ENCODE measurements at regions not wholly inside any gene's neighbourhood (a gene's known extent, or its start where the extent isn't known, plus 50 kb on each side); places are given as distances from the start of the nearest gene placed in this dataset.
"Not testable (repeated sequence)": the region's sequence is repeated elsewhere in the genome, so short reads cannot be mapped to it uniquely, and the experiment has no call there.

- no peak for DNase-seq (ENCODE audit: extremely low read depth in 1 of 2, low read depth in 1 of 2)
These were observed 489.6 kb downstream of the TNS3 start for GRCh38 chr7:47092336-47092735.

DNA sequence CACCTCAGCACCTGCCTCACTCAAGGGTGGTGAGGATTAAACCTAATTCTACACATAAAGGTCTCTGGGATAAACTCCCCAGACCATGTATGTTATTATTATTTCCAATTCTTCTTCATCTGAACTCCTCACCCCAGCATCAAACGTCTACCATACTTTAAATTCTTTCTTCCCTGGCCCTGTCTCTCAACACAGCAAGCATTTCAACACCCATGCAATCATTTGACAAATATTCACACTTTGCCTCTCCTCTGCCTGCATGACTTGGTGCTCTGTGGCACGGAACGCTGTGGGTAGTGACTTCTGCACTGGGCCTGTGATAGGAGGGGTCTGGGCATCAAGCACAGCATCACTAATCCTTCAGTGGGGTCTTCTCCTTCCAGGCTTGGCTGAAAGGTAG, 490.8 kb downstream of the TNS3 start:
- no peak for DNase-seq (ENCODE audit: extremely low read depth in 1 of 2, low read depth in 1 of 2)

DNA sequence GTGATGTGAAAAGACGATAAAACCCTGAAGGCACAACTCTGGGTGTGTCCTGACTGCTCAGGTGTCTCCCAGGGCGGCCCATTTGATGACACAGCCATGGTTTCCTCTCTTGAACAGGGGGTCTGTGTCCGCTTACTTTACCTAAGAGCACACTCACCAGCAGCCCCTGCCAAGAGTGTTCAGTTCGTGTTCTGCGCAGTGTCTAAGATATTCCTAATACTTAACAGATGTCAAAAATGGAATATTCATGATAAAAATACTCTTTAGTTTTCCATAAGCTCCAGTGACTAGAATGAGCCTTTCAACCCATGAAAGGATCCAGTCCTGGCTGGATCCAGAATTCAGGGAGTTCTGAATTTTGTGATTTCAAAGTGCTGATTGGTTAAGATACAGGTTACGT, 492.4 kb downstream of the TNS3 start:
- DNase-seq (ENCODE audit: extremely low read depth in 1 of 2, low read depth in 1 of 2) = no peak

DNA sequence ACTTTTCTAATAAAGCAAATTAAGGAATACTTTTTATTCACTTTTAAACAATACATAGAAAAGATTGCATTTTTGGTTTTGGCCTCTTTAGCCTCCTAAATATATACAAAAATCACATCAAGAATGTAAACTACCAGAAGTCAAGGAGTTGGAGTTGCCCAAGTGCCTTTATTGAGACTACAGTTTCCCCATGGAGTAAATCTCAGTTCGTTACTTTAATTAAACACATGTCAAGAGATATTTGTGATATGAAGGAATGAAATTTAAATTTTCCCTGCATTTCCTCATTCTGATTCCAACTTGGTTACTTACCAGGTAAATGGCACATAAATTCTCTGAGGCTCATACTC, 492.9 kb downstream of the TNS3 start:
- no peak for DNase-seq (ENCODE audit: extremely low read depth in 1 of 2, low read depth in 1 of 2)

GRCh38 chr7:47088329-47089067, 493.4 kb downstream of the TNS3 start:
- DNase-seq (ENCODE audit: extremely low read depth in 1 of 2, low read depth in 1 of 2) = no peak

GRCh38 chr7:47087866-47088265, 494.0 kb downstream of the TNS3 start:
- DNase-seq (ENCODE audit: extremely low read depth in 1 of 2, low read depth in 1 of 2) = no peak

DNA sequence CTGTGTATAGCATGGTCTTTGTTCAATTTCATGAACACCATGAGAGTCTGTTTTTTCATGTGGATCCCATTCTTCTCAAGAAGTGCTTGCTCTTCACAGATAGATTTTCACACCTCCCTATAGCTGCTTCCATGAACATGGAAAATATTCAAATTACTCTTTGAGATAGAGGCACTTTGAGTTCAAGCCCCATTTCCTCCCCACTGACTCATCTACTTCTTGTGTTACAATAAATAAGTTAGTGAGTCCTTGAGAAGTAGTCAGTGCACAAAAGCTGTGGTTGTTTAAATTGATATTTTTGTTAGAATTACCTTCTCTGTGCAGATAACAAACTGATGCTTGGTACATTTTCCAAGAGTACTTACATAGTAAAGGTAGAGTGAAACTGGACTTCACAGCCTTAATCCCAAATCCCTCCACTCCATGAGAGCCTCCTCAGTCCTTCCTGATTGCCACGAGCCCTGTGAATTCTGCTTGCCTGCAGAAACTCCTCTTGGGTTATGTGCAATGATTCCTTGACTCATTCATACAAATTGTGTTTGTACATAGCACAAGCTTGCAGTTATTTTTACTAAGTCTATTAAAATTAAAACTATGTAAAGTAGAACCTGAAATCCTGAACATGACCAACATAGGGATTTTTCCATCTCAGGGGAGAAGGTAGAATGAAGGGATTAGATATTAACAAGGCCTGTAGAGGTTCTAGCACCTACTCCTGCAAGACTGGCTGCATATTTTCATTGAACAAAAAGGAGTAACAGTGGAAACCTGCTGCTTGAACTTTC, 496.2 kb downstream of the TNS3 start:
- no peak for DNase-seq (ENCODE audit: extremely low read depth in 1 of 2, low read depth in 1 of 2)

DNA sequence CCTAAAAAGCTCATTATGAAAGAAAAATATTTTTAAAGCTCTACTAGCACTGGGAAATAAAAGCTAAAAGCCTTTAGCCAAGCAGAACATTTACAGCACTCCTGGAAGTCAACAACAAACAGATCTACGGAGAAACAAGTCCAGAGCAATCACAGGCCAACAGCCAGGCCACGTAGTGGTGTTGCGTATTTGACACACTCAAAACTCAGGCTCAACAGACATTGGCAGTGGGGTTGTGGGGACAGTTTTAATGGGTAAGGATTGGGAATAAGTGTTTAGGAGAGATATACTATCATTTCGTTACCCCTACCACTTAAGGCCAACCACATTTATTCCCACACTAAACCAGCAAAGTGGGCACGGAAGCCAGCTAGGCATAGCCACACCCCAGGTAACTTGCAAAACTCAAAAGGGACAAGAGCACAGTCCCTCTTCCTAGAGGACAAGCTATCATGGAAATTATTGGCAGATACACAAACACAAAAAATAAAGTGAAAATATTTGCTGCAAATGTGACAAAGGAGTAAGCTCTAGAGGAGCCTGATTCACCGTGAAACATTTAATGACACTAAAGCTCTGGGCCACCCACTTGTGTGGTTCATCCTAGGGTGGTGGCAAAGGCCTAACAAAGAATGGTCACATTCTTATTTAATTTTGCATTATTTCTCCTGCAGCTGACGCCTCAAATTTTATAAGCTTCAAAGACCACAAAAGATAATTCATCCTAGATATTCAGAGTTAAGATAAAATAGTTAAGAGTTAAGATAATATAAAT, 498.2 kb downstream of the TNS3 start:
- DNase-seq (ENCODE audit: extremely low read depth in 1 of 2, low read depth in 1 of 2) = no peak

DNA sequence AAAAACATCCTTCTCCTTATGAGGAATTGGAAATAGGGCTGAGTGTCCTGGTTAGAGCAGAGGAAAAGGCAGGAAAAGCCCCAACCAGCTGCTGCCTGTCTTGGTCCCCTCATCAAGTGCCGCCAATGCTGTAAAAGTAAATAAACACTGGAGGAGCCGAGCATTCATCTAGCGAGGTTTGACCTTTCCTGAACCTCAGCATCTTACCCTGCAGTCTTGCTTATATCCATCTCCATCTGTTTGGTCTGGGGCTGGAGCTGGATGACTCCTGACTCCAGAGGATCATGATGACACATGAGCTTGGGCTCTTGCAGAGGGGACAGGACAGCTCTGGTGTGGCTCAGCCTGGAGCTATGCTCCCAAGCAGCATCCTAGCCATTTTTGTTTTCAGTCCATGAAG, 501.1 kb downstream of the TNS3 start:
- no peak for DNase-seq (ENCODE audit: extremely low read depth in 1 of 2, low read depth in 1 of 2)

GRCh38 chr7:47078241-47078640, 503.7 kb downstream of the TNS3 start:
- DNase-seq (ENCODE audit: extremely low read depth in 1 of 2, low read depth in 1 of 2) = no peak

- no peak for DNase-seq (ENCODE audit: extremely low read depth in 1 of 2, low read depth in 1 of 2)
These were observed 507.2 kb downstream of the TNS3 start for GRCh38 chr7:47074702-47075153.

DNA sequence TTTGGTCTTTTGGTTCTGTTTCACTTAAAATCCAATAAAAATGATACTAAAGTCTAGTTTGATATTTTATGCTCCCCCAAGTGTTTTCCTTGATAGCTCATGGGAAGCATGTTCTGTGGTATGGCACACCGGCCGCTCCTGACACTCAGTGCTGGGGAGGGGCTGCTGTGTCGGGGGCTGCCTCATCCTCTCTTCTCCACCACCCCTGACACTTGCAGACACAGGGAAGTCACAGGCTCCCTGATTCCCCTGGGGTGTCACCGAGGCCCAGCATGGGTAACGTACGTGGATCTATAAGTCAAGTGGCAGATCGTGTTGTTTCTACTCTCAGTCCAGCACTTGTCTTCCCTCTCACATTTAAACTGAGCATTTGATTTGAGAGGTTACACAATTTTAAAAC, 508.6 kb downstream of the TNS3 start:
- DNase-seq (ENCODE audit: extremely low read depth in 1 of 2, low read depth in 1 of 2) = no peak

DNA sequence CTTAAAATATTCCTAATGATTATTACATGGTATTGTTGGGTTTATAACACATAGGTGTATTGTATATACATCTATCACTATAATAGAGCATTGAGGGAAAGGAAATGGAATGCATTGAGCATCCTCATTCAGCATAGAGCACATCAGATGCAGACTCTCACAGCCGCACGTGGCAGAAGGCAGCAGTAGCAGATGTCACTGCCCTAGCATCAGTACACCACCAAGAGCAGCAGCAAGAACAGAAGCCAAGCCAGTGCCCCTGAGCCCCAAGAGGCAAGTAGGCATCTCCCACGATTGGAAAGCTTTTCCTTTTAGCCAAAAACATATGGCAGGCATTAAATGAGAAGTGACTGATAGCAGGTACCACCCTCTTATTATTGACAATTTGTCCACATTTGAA, 510.0 kb downstream of the TNS3 start:
- DNase-seq (ENCODE audit: extremely low read depth in 1 of 2, low read depth in 1 of 2) = no peak

- no peak for DNase-seq (ENCODE audit: extremely low read depth in 1 of 2, low read depth in 1 of 2)
These were observed 512.4 kb downstream of the TNS3 start for GRCh38 chr7:47069385-47070076.

DNA sequence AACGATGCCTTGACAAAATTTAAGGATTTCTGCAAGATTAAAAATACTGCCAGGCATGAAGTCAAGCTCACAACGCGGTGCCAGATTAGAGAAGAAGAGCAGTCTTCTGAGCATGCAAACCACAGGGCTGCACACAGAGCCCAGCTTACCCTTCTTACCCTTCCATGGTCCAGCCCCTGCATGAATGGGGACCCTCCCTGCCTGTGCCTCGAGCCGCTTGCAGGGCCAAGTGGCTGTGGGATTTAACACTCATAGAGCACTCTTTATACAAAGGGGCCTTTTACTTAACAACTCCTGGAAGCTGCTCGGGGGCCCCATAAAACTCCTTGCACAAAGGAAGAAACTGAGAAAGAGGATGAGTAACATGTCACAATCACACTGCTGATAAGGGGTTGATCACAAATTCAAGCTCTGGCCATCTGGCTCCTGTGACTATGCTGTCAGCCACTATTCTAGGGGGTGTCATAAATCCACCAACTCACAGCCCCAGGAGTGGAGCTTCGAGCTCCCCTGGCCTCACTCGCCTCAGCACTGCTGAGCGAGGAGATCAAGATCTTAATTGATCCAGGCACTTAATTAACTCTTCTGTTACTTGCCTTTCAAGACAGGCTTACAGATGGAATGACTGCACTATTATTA, 514.8 kb downstream of the TNS3 start:
- DNase-seq (ENCODE audit: extremely low read depth in 1 of 2, low read depth in 1 of 2) = no peak

DNA sequence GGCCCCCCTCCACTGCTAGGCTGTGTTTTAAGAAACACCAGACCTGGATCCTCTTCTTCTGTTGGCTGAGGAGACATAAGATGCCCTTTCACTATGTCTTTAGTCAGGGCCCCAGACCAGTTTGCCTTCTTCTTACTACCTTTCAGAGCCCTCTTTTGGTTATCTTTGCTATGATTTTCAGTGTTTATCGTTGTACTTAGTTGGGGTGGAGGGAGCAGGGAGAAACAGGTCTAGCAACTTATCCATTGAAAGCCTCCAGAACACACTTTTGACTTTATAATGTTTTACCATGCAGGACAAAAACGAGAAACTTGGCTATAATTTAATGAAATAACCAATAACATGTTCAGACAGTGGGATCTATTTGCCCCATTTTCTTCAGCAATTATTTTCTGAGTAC, 525.2 kb downstream of the TNS3 start:
- DNase-seq (ENCODE audit: extremely low read depth in 1 of 2, low read depth in 1 of 2) = no peak

DNA sequence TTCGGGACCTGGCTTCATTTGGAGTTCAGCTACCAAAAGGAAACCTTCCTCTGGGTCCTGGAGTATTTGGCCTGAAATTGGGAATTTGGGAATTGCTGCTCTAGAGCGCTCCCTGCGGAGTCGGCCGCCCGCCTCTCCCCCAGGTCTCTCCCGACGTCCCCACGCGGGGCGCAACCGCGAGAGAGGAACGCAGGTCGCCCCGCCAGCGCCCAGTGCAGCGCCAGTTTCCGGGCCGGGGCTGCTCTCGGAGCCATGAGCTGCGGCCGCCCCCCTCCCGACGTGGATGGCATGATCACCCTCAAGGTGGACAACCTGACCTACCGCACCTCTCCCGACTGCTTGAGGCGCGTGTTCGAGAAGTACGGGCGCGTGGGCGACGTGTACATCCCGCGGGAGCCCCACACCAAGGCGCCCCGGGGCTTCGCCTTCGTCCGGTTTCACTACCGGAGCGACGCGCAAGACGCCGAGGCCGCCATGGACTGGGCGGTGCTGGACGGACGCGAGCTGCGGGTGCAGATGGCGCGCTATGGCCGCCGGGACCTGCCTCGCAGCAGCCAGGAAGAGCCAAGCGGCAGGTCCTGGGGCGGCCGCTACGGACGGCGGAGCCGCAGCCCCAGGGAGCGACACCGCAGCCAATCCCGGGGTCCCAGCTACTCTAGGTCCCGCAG, 529.2 kb downstream of the TNS3 start:
- not testable (repeated sequence) for DNase-seq (ENCODE audit: extremely low read depth in 1 of 2, low read depth in 1 of 2)

DNA sequence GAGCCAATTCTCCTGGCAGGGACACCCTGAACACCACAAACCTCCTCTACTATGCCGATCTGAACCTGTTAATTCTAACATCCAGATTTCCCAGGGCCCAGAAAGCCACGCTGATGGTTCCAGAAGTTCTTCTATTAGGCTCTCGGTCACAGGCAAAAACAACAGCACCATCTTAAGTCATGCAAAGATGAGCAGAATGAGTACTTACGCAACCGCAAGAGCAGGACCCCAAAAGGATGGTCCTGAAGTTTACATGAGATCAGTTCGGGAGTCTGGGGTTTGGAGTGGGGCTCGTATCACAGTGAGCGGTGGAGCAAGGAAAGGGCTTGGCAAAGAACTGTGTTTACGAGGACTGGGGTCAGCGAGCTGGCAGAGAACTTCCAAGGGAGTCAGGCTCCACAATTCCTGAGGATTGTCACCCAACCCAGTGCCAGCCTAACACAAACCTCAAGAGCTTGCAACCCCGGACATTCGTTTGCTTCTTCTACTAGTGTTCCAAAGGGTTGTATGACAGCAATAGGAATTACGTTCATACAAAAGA, 532.6 kb downstream of the TNS3 start:
- no peak for DNase-seq (ENCODE audit: extremely low read depth in 1 of 2, low read depth in 1 of 2)

GRCh38 chr7:47047384-47047783, 534.5 kb downstream of the TNS3 start:
- DNase-seq (ENCODE audit: extremely low read depth in 1 of 2, low read depth in 1 of 2) = no peak

DNA sequence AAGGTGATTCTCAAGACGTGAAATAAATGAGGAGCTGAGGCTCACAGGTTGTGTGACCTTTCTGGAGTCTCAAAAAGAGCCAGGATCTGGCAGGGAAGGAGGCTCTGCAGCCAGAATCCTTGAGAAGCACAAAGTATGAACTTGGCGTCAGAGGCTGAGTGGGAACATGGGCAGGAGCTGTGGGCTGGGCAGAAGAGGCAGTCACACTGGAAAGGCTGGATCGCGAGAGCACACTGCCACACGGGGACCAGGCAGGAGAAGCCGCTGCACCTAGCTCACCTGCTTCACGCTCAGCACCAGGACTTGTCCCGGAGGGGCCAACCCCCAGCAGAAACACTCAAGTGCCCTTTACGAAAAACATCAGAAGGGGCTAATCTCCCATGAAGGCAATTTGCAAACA, 535.0 kb downstream of the TNS3 start:
- no peak for DNase-seq (ENCODE audit: extremely low read depth in 1 of 2, low read depth in 1 of 2)
